ENCODE measurements at regions not wholly inside any gene's neighbourhood (a gene's known extent, or its start where the extent isn't known, plus 50 kb on each side); places are given as distances from the start of the nearest gene placed in this dataset.
"Not testable (repeated sequence)": the region's sequence is repeated elsewhere in the genome, so short reads cannot be mapped to it uniquely, and the experiment has no call there.

GRCh38 chr3:161637559-161637958 lies 141.0 kb downstream of the OTOL1 start (continued):
- TF ChIP-seq REST (IDR thresholded peaks at IDR 0.05; ENCODE audit: low read depth, low read length): no peak
- no peak for TF ChIP-seq BCL3 (IDR thresholded peaks at IDR 0.05; ENCODE audit: borderline replicate concordance, insufficient read depth, low read depth, low read length, poor library complexity, severe bottlenecking)
- no peak for TF ChIP-seq RB1 (IDR thresholded peaks at IDR 0.05; ENCODE audit: borderline replicate concordance)
- no peak for TF ChIP-seq KAT2A (conservative IDR thresholded peaks at IDR 0.05; ENCODE audit: control insufficient read depth, low read depth, low read length)
- TF ChIP-seq ZBED1 (IDR thresholded peaks at IDR 0.05; ENCODE audit: borderline replicate concordance): no peak
- TF ChIP-seq RAD51 (IDR thresholded peaks at IDR 0.05): no peak
- TF ChIP-seq KDM1A (IDR thresholded peaks at IDR 0.05; ENCODE audit: borderline replicate concordance): no peak
- TF ChIP-seq CREB1 (IDR thresholded peaks at IDR 0.05; ENCODE audit: low read depth): no peak

GRCh38 chr3:161639095-161639494 lies 142.5 kb downstream of the OTOL1 start:
- H3K4me3 ChIP-seq; FAIRE-seq; H3K4me1 ChIP-seq (ENCODE audit: control insufficient read depth, insufficient read depth, low read length); intact Hi-C loops (cut with micrococcal nuclease; ENCODE audit: unreplicated experiment); H2AFZ ChIP-seq (ENCODE audit: control insufficient read depth, low read depth, low read length); H3K9ac ChIP-seq (ENCODE audit: control insufficient read depth, insufficient read depth, low read length); in situ Hi-C loops (cut with MboI); BruUV-seq (replicated peaks); H3K36me3 ChIP-seq (ENCODE audit: control insufficient read depth in 2 of 2, insufficient read depth in 2 of 2, low read length in 1 of 2); H3K27ac ChIP-seq (ENCODE audit: control insufficient read depth, insufficient read depth); DNase-seq (ENCODE audit: low read depth, low spot score); H3K4me2 ChIP-seq (ENCODE audit: control insufficient read depth, insufficient read depth); H3K79me2 ChIP-seq (ENCODE audit: control insufficient read depth, insufficient read depth, low read length); H4K20me1 ChIP-seq (ENCODE audit: control insufficient read depth, insufficient read depth); RAD21 ChIA-PET (ENCODE audit: unreplicated experiment); ATAC-seq; H3K9me3 ChIP-seq (replicated peaks; ENCODE audit: control insufficient read depth, insufficient read depth, low read length); H3K27me3 ChIP-seq (replicated peaks in 1 of 2; ENCODE audit: control insufficient read depth in 2 of 2, insufficient read depth in 2 of 2, low read length in 1 of 2); POLR2A ChIA-PET: not testable (repeated sequence)
- WGBS (ENCODE audit: insufficient coverage, insufficient replicate concordance, low lambda C conversion rate, missing lambda C conversion rate): 33% methylated on average over 5 of the region's 5 CpGs
- CTCF ChIA-PET: interaction anchor here (1.0 kb wide), 1 partner anchor 42 kb away, joined by 3 read pairs; no protein-coding TSS in a partner anchor
- SMC1A ChIA-PET (ENCODE audit: uncharacterized antibody, unreplicated experiment): interaction anchor here (1.0 kb wide), 1 partner anchor 800 kb away, joined by 3 read pairs; no protein-coding TSS in a partner anchor
